HEK293T (cell line): ENCODE measurements at regions not wholly inside any gene's neighbourhood (a gene's known extent, or its start where the extent isn't known, plus 50 kb on each side); places are given as distances from the start of the nearest gene placed in this dataset.

Experiments
- ARNT ChIP-seq: fragments of 450-650 bp; IDR thresholded peaks from 2 replicates; pipeline ENCODE4 v1.6.1; 2017; ENCODE audit warnings: mild to moderate bottlenecking
- BHLHE40 ChIP-seq: fragments of 450-650 bp; IDR thresholded peaks from 2 replicates; pipeline ENCODE4 v1.6.1; 2016; ENCODE audit warnings: mild to moderate bottlenecking, moderate library complexity, borderline replicate concordance
- CTBP1 ChIP-seq: fragments of 450-650 bp; IDR thresholded peaks from 2 replicates; pipeline ENCODE4 v1.6.1; 2016; ENCODE audit warnings: borderline replicate concordance
- ELF4 ChIP-seq: fragments of 450-650 bp; IDR thresholded peaks from 2 replicates; pipeline ENCODE4 v1.6.1; 2017; ENCODE audit warnings: antibody characterized with exemption
- FOXM1 ChIP-seq: fragments of 450-650 bp; IDR thresholded peaks from 2 replicates; pipeline ENCODE4 v1.6.1; 2017; ENCODE audit warnings: mild to moderate bottlenecking, borderline replicate concordance
- HDGF ChIP-seq: fragments of 450-650 bp; IDR thresholded peaks from 2 replicates; pipeline ENCODE4 v1.6.1; 2017; ENCODE audit warnings: antibody characterized with exemption, borderline replicate concordance
- NFRKB ChIP-seq: fragments of 450-650 bp; IDR thresholded peaks from 2 replicates; pipeline ENCODE4 v1.6.1; 2016; ENCODE audit warnings: mild to moderate bottlenecking, moderate library complexity
- PKNOX1 ChIP-seq: fragments of 450-650 bp; IDR thresholded peaks from 2 replicates; pipeline ENCODE4 v1.6.1; 2016
- SP1 ChIP-seq: fragments of 450-650 bp; IDR thresholded peaks from 2 replicates; pipeline ENCODE4 v1.6.1; 2017
- SUZ12 ChIP-seq: fragments of 450-650 bp; IDR thresholded peaks from 2 replicates; pipeline ENCODE4 v1.6.1; 2016; ENCODE audit warnings: mild to moderate bottlenecking

GRCh38 chr1:87478231-87478630, 149.6 kb downstream of the LMO4 start:
- TF ChIP-seq HDGF: no peak
- TF ChIP-seq FOXM1: no peak
- no peak for TF ChIP-seq CTBP1
- TF ChIP-seq PKNOX1: no peak
- no peak for TF ChIP-seq ARNT
- TF ChIP-seq ELF4: no peak
- TF ChIP-seq SUZ12: no peak
- no peak for TF ChIP-seq SP1
- no peak for TF ChIP-seq NFRKB
- no peak for TF ChIP-seq BHLHE40
